ENCODE measurements at regions not wholly inside any gene's neighbourhood (a gene's known extent, or its start where the extent isn't known, plus 50 kb on each side); places are given as distances from the start of the nearest gene placed in this dataset.

DNA sequence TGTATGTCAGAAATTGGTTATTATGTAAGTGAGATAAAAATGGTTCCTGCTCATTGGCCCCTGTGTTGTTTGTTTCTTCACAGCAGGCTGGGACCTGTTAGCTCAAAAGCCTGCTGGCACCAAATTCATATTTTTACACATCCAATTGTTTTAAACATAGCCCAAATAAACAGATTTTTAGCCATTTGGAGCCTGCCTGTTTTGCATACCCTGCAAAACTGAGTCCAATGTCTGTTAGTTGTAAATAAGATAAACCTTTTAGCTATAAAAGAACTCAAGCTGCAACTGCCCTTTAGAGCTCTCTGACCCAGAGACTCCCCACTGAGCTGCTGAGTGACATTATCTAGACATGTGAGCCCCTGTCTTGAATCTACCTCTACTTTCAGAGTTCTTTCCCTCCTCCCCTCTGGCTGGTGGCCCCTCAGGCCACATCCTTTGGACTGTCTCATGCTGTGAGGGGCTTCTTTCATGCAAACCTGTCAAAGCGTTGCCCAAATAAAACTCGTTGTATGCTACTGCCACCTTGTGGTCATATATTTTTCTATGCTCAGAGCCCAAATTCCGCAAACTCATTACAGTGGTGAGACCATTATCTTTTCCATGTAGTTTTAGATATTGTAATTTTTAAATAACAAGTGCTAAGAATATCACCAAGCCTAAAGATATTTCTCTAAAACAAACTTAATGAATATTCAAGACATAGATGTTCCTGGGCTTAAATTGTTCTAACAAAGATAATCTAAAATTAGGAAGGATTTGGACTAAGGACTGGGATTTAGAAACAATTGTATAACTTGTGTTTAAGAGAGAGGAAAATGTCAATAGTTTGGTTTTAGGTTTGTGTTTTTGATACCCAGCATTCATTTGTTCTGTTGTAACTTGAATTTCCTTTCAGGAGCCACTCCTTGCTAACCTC lies 337.9 kb downstream of the AACS start:
- H3K4me3 ChIP-seq (ENCODE audit: severe bottlenecking) = no peak overlapping the region
- H3K9me3 ChIP-seq (ENCODE audit: severe bottlenecking) = peaks cover 3% of the 10 kb centered on the region
- no peaks in the 10 kb centered on the region for H3K36me3 ChIP-seq (ENCODE audit: low read depth)
- ATAC-seq (ENCODE audit: low read depth) (no peak), DNase-seq (ENCODE audit: low spot score) (no peak)
- no peak overlapping the region for H3K27ac ChIP-seq (ENCODE audit: poor library complexity, severe bottlenecking)
- H3K27me3 ChIP-seq (ENCODE audit: insufficient read depth, poor library complexity, severe bottlenecking) = no peaks in the 10 kb centered on the region
- peak; percentile 81 for TF ChIP-seq CTCF (IDR thresholded peaks at IDR 0.05; ENCODE audit: poor library complexity, severe bottlenecking)
- H3K4me1 ChIP-seq (ENCODE audit: insufficient read depth, poor library complexity, severe bottlenecking) = no peaks in the 10 kb centered on the region

- no peak for TF ChIP-seq CTCF (IDR thresholded peaks at IDR 0.05; ENCODE audit: poor library complexity, severe bottlenecking)
- peaks cover 3% of the 10 kb centered on the region for H3K9me3 ChIP-seq (ENCODE audit: severe bottlenecking)
- ATAC-seq (ENCODE audit: low read depth) (no peak), DNase-seq (ENCODE audit: low spot score) (no peak)
- no peaks in the 10 kb centered on the region for H3K27me3 ChIP-seq (ENCODE audit: insufficient read depth, poor library complexity, severe bottlenecking)
- H3K4me3 ChIP-seq (ENCODE audit: severe bottlenecking) = no peak overlapping the region
- no peak overlapping the region for H3K27ac ChIP-seq (ENCODE audit: poor library complexity, severe bottlenecking)
- H3K4me1 ChIP-seq (ENCODE audit: insufficient read depth, poor library complexity, severe bottlenecking) = no peaks in the 10 kb centered on the region
- H3K36me3 ChIP-seq (ENCODE audit: low read depth) = no peaks in the 10 kb centered on the region
These were observed 338.6 kb downstream of the AACS start for GRCh38 chr12:125403843-125404242.

GRCh38 chr12:125406131-125406530 lies 340.9 kb downstream of the AACS start:
- ATAC-seq (ENCODE audit: low read depth) = no peak
- no peak for DNase-seq (ENCODE audit: low spot score)
- H3K4me1 ChIP-seq (ENCODE audit: insufficient read depth, poor library complexity, severe bottlenecking) = no peaks in the 10 kb centered on the region
- H3K27ac ChIP-seq (ENCODE audit: poor library complexity, severe bottlenecking) = no peak overlapping the region
- H3K27me3 ChIP-seq (ENCODE audit: insufficient read depth, poor library complexity, severe bottlenecking) = no peaks in the 10 kb centered on the region
- no peak overlapping the region for H3K4me3 ChIP-seq (ENCODE audit: severe bottlenecking)
- TF ChIP-seq CTCF (IDR thresholded peaks at IDR 0.05; ENCODE audit: poor library complexity, severe bottlenecking) = no peak
- H3K36me3 ChIP-seq (ENCODE audit: low read depth) = no peaks in the 10 kb centered on the region
- H3K9me3 ChIP-seq (ENCODE audit: severe bottlenecking) = peaks cover 3% of the 10 kb centered on the region

DNA sequence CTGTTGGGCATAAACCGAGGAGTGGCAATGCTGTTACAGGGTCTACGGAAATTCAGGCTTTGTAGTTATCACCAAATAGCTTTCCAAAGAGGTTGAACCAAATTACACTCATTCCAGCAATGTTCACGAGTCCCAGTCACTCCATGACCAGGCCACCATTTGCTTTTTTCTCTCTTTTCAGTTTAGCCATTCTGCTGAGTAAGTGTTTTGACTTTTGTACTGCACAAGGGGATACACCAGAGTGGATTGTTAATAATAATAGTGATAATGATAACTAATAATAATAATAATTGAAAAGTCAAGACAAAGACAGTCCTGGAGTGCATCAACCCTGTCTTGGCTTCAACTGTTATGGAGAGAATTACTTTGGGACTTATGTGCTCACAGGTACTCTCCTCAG lies 343.5 kb downstream of the AACS start:
- Histone ChIP-seq H3K27ac (ENCODE audit: poor library complexity, severe bottlenecking) (no peak overlapping the region), H3K4me3 (ENCODE audit: severe bottlenecking) (no peak overlapping the region), H3K4me1 (ENCODE audit: insufficient read depth, poor library complexity, severe bottlenecking) (no peaks in the 10 kb centered on the region), H3K36me3 (ENCODE audit: low read depth) (no peaks in the 10 kb centered on the region), H3K27me3 (ENCODE audit: insufficient read depth, poor library complexity, severe bottlenecking) (no peaks in the 10 kb centered on the region), H3K9me3 (ENCODE audit: severe bottlenecking) (no peaks in the 10 kb centered on the region)
- TF ChIP-seq CTCF (IDR thresholded peaks at IDR 0.05; ENCODE audit: poor library complexity, severe bottlenecking) = no peak
- ATAC-seq (ENCODE audit: low read depth) (no peak), DNase-seq (ENCODE audit: low spot score) (no peak)

- no peak for DNase-seq (ENCODE audit: low spot score)
- Histone ChIP-seq H3K4me3 (ENCODE audit: severe bottlenecking) (no peak overlapping the region), H3K27me3 (ENCODE audit: insufficient read depth, poor library complexity, severe bottlenecking) (no peaks in the 10 kb centered on the region), H3K36me3 (ENCODE audit: low read depth) (no peaks in the 10 kb centered on the region), H3K27ac (ENCODE audit: poor library complexity, severe bottlenecking) (no peak overlapping the region), H3K9me3 (ENCODE audit: severe bottlenecking) (no peaks in the 10 kb centered on the region), H3K4me1 (ENCODE audit: insufficient read depth, poor library complexity, severe bottlenecking) (no peaks in the 10 kb centered on the region)
- TF ChIP-seq CTCF (IDR thresholded peaks at IDR 0.05; ENCODE audit: poor library complexity, severe bottlenecking) = no peak
- ATAC-seq (ENCODE audit: low read depth) = no peak
These were observed 347.3 kb downstream of the AACS start for GRCh38 chr12:125412506-125412905.
